ENCODE measurements at regions not wholly inside any gene's neighbourhood (a gene's known extent, or its start where the extent isn't known, plus 50 kb on each side); places are given as distances from the start of the nearest gene placed in this dataset.

- no peak for TF ChIP-seq CTCF (IDR thresholded peaks at IDR 0.05; ENCODE audit: control extremely low read depth, extremely low read depth, low read depth, missing control alignments)
- CTCF ChIA-PET = interaction anchor here (0.7 to 1.4 kb wide), 4 partner anchors 11 to 1486 kb away, joined by 3 to 4 read pairs (median 4); no protein-coding TSS in a partner anchor
- POLR2A ChIA-PET = no interaction called here
- DNase-seq (ENCODE audit: extremely low spot score) = no peak
These were observed 284.6 kb downstream of the RNF144A start for GRCh38 chr2:7201851-7202250.

DNA sequence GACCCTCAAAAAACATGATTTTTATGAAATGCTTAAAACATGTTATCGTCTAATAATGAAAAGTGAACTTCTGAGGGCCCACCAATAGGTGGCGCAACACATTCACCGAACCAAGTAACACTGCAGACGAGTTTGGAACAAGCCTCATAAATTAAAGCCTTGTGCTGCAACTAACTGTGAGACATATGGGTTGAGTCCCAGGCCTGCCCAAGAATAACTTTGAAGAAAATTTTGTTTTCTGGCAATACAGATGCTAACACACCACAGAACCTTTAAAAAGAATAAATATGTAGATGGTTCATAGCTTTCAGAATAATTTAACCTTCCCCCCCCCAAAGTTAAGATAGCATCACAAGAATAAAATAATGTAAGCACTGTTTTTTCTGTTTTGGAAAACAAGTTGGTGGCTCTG lies 285.9 kb downstream of the RNF144A start:
- POLR2A ChIA-PET = no interaction called here
- TF ChIP-seq CTCF (IDR thresholded peaks at IDR 0.05; ENCODE audit: control extremely low read depth, extremely low read depth, low read depth, missing control alignments) = peak; percentile 80
- CTCF ChIA-PET = interaction anchor here (0.8 to 2.8 kb wide), 12 partner anchors 10 to 1938 kb away, joined by 3 to 21 read pairs (median 4); no protein-coding TSS in a partner anchor
- DNase-seq (ENCODE audit: extremely low spot score) = peak; percentile 45

- no peak for DNase-seq (ENCODE audit: extremely low spot score)
- ChIA-PET POLR2A (no interaction called here), CTCF (interaction anchor here (0.9 to 2.8 kb wide), 6 partner anchors 8 to 1479 kb away, joined by 3 to 21 read pairs (median 4); no protein-coding TSS in a partner anchor)
- no peak for TF ChIP-seq CTCF (IDR thresholded peaks at IDR 0.05; ENCODE audit: control extremely low read depth, extremely low read depth, low read depth, missing control alignments)
These were observed 288.1 kb downstream of the RNF144A start for GRCh38 chr2:7205151-7205830.

DNA sequence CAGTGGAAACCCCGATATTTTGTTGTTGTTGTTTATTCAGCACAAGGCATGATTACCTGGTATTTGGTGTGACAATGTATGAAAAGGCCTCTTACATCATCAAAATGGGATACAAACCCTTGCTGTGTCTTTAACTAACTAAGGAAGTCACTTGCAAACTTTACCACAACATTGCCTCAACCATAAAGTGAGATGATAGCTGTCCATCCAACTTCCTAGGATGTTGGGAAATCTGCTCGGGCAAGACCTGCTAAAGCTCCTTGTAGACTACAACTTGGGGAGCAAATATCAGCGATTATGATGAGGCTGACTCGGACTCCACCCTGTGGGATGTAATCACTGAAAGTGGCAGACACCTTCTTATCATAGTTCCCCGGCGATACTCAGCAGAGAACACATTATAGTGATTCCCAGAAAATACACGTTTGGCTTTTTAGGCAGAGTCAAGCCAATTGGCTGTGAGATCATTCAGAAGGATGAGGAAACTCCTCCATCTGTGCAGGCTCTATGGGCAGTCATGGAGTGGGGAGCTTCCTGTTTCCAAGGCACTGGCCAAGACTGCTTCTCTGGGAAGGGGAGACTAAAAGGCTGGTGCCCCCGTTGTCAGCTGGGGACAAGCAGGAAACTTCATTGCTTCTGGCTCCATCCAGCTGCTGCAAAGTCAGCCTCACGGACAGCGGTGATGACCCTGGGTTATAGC lies 289.0 kb downstream of the RNF144A start:
- TF ChIP-seq CTCF (IDR thresholded peaks at IDR 0.05; ENCODE audit: control extremely low read depth, extremely low read depth, low read depth, missing control alignments) = no peak
- ChIA-PET CTCF (interaction anchor here (1.2 to 1.5 kb wide), 4 partner anchors 9 to 110 kb away, joined by 3 to 4 read pairs (median 3); no protein-coding TSS in a partner anchor), POLR2A (no interaction called here)
- DNase-seq (ENCODE audit: extremely low spot score) = no peak

GRCh38 chr2:7207631-7208030 lies 290.4 kb downstream of the RNF144A start:
- POLR2A ChIA-PET = no interaction called here
- DNase-seq (ENCODE audit: extremely low spot score) = no peak
- no peak for TF ChIP-seq CTCF (IDR thresholded peaks at IDR 0.05; ENCODE audit: control extremely low read depth, extremely low read depth, low read depth, missing control alignments)
- CTCF ChIA-PET = interaction anchor here (1.3 kb wide), 1 partner anchor 111 kb away, joined by 3 read pairs; no protein-coding TSS in a partner anchor

DNA sequence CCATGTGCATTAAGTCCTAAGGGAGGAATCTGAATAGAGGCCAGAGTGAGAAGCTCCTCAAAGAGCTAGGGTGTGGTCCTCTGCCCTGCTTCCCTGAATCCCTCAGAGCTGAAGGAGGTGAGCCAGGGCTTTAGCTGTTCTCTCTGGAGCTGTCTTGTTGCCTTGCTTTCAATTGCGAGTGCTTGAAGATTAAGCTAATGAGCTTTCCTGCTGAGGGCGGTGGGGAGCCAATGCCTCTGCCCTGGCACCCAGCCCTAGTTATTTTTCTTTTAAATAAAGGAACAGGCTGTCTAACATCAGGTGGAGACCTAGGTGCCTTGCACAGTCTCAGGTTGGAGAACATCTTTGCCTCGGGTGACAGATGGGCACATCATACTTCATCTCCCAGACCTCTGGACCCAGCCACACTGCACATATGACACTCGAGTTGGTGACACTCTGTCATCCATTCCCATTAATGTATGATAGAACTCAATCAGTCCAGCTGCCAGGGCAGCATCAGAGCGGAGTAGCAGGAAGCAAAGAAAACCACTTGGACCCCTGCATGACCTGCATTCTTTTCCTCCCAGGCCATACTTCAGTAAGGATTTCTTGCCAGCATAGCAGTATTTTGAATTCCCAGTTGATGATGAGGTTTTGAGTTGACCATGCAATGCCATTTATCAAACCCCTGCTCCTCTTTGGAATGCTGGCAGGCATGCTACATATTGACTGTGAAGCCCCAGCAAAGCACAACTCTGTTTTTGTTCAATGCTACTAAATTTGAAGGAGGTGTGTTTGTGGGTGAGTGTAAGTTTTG lies 292.7 kb downstream of the RNF144A start:
- ChIA-PET POLR2A (no interaction called here), CTCF (interaction anchor here (1.2 to 1.4 kb wide), 2 partner anchors 15 to 16 kb away, joined by 4 read pairs; no protein-coding TSS in a partner anchor)
- no peak for DNase-seq (ENCODE audit: extremely low spot score)
- TF ChIP-seq CTCF (IDR thresholded peaks at IDR 0.05; ENCODE audit: control extremely low read depth, extremely low read depth, low read depth, missing control alignments) = no peak
